ENCODE measurements at regions not wholly inside any gene's neighbourhood (a gene's known extent, or its start where the extent isn't known, plus 50 kb on each side); places are given as distances from the start of the nearest gene placed in this dataset.

DNA sequence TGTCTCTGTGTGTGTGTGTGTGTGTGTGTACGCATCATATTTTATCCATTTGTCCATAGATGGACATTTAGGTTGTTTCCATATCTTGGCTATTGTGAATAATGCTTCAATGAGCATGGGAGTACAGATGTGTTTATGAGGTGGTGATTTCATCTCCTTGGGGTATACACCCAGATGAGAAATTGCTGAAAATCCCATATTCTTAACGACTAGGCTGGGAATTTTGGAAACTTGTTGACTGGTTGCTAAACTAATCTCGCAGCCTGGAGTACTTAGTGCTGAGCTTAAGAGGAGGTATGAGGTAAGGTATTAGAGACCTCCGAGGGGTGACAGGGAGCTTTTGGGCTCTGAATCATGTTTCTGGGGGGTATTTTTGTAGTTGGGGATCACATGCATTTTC, 66.0 kb upstream of the SPRED2 start:
- no peak for DNase-seq (ENCODE audit: low spot score)

DNA sequence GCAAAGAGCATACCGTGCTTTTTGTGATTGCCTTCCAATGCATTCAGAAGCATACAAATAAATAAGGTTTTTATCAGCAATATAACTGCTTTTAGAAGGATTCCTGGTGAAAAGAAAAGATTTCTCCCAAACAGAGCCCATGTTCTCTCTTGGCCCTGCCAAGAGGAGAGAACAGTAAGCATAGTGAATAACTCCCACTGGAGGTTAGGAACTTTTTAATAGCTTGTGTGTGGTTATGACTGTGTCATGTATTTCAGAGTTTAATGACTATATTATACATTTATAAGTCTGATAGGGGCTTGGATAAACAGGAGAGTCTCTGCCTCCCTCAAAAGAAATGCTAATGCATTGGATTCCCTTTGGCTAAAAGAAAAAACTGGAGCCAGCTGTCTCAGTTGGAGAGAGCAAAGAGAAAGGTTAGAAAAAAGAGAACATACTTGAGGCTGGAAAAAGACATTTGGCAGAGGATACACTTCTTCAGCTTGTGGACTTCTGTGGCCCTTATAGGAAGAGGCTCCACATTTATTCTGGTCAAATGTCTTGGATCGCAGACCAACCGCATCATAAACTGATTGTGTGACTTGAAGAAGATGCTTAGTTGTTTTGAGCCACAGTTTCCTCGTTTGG, 63.0 kb upstream of the SPRED2 start:
- DNase-seq (ENCODE audit: low spot score) = no peak

DNA sequence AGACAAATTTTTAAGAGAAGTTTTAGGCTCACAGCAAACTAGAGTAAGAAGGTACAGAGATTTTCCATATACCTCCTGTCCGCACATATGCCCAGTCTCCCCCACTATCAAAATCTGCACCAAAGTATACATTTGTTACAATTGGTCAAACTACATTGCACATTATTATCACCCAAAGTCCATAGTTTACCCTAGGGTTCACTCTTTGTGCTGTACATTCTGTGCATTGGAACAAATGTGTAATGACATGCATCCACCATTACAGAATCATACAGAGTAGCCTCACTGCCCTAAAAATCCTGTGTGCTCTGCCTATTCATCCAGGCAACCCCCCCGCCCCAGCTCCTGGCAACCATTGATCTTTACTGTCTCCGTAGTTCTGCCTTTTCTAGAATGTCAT, 61.7 kb upstream of the SPRED2 start:
- no peak for DNase-seq (ENCODE audit: low spot score)

DNA sequence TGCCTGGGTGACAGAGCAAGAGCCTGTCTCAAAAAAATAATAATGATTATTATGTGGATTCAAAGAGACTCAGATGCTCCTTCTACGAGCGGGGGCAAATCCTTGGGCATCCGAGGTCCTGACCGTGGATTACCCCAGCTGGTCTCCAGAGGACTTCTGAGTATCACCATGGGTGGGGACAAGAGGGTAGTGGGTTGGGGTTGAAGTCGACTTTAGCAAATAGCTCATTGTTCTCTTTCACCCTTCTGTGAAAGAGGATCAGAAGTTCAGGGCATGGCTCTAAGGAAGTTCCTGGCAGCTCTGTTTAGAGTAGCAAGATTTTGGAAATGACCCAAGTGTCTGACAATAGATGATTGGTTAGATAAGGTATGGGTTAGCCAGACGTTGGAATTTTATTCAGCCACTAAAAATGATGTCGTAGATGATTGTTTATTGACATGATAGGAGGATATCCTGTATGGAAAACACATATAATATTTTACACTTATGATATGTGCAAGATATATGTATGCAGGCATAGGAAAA, 59.0 kb upstream of the SPRED2 start:
- DNase-seq (ENCODE audit: low spot score) = no peak

DNA sequence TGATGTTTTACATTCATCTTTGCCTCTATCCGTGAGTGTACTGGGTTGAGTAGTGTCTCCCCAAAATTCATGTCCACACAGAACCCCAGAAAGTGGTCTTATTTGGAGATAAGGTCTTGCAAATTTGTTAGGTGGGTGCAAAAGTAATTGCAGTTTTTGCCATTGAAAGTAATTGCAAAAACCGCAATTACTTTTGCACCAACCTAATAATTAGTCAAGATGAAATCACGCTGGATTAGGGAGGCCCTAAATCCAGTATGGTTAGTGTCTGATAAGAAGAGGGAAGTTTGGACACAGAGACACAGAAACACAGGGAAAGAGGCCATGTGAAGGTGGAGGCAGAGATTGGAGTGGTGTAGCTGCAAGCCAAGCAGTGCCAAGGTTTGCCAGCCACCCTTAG, 57.8 kb upstream of the SPRED2 start:
- DNase-seq (ENCODE audit: low spot score) = no peak

DNA sequence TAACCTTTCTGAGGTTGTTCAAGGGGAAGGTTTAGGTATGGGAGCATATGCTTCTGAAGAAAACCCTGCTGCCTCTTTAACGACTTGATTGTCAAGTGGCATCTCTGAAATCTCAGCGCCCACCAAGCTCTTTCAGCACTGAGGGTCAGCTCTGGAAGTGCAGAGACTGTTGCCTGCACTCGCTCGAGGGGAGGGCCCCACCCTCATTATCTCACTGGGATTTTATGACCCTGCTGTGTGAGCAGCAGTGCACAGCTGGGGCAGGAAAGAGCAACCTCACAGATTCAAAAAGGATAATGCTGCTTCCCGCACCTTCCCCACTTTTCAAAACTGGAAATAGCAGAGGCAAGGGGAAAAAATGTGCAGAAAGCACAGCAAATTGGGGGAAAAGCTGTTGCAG, 56.9 kb upstream of the SPRED2 start:
- DNase-seq (ENCODE audit: low spot score) = no peak

DNA sequence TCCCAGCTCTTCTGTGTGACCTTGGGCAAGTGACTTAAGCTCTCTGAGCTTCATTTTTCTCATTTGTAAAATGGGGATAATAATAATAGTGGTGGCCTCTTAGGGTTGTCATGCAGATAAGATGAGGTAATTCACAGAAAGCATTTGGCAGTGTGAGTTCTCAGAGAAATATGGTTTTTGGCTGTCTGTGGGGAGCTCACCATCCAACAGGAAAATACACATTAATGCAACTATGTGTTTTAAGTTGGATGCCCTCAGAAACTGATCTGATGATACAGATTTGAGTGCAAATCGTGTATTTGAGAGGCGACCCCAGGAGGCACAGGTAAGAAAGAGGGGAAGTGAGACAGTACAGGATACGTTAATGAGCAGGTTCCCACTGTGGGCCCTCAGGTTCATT, 56.1 kb upstream of the SPRED2 start:
- DNase-seq (ENCODE audit: low spot score) = no peak

DNA sequence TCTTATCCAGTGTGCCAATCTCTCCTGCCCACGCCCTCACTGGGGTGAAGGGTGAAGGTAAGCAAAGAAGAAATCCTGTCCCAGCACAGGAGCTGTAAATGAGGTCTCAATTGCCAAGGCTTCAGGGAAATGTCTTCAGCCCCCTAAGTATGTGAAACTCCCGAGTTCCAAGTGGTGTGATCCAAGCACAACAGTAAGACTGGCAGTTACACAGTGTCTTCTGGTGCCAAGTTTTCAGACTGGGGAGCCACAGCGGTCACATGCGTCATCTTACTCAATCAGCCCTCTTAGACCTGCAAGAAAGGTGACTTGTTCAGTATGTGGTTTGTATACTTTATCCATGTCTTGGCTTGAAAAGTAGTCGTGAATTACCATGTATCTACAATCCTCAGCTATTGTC, 55.0 kb upstream of the SPRED2 start:
- DNase-seq (ENCODE audit: low spot score) = no peak

DNA sequence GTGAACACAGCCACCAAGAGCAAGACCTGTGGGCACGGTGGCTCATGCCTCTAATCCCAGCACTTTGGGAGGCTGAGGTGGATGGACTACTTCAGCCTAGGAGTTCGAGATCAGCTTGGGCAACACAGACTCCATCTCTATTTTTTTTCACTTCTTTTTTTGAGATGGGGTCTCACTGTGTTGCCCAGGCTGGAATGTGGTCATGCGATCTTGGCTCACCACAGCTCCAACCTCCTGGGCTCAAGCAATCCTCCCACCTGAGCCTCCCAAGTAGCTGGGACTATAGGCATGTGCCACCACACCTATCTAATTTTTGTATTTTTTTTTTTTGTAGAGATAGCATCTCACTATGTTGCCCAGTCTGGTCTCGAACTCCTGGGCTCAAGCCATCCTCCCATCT, 54.4 kb upstream of the SPRED2 start:
- DNase-seq (ENCODE audit: low spot score) = no peak

DNA sequence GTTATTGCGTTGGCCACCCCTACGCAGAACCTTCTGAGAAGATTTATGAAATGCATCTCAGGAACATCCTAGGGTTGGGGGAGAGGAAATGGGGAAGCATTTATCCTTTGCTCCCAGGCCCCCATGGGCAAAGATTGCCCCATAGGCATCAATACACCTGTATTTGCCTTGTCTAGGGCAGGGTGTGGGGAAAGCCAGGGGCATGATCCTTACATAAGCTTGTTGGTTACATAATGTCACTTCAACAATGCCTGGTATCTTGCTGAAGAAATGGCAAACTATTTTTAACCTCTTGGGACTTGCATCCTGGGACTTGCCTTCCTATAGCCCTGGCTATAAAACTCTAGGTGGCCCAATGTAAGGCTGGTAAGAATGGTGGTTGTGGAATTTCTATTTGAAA, 53.9 kb upstream of the SPRED2 start:
- DNase-seq (ENCODE audit: low spot score) = no peak

DNA sequence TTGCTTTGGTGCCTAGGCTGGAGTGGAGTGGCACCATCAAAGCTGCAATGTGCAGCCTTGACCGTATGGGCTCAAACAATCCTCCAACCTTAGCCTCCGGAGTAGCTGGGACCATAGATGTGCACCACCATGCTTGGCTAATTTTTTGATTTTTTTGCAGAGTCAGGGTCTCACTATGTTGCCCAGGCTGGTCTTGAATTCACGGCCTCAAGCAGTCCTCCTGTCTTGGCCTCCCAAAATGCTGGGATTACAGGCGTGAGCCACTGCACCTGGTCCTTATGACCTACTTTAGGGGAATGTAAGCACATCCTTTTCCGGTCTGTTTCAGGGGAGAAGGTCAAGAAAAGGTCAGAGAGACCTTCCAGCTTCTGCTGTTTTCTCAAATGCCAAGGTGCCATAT, 53.4 kb upstream of the SPRED2 start:
- no peak for DNase-seq (ENCODE audit: low spot score)

DNA sequence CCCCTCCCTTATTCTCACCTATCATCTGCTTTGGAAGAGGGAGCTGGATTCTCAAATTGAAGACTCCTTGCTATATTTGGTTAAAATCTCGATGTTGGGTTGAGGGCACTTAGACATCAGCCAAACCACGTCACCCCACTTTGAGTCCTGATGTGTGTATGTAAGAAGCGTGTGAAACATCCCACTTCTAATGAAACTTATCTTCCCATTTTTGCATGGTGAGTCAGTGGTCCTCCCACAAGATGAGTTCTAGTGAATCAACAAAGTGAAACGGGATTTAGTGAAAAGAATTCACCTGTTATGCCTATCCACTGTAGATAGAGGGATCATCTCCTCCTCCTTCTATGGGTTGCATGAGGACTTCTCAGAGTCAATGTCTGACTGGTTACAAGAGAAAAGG, 51.4 kb upstream of the SPRED2 start:
- DNase-seq (ENCODE audit: low spot score) = no peak

DNA sequence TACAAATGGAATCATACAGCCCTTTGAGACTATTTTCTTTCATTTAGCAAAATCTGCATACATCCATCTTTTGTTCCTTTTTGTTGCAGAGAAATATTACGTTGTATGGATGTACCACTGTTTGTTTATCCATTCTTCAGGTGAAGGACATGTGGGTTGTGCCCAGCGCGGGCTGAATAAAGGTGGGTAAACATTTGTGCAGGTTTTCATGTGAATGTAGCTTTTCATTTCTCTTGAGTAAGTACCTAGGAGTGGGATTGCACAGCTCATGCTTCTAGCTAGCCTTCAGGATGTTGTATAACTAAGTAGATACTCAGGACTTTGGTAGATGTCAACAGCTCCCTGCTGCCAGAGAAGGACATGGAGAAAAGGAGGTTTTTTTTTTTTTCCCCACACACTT, 50.6 kb upstream of the SPRED2 start:
- no peak for DNase-seq (ENCODE audit: low spot score)

All from AG08395 (cell line).